ENCODE measurements at regions not wholly inside any gene's neighbourhood (a gene's known extent, or its start where the extent isn't known, plus 50 kb on each side); places are given as distances from the start of the nearest gene placed in this dataset.

- intact Hi-C loops (cut with DNase I, micrococcal nuclease): no loop called here
- DNase-seq (no peak), ATAC-seq (no peak)
Measured at GRCh38 chr18:47453038-47453437, 201.6 kb upstream of the SKOR2 start.

DNA sequence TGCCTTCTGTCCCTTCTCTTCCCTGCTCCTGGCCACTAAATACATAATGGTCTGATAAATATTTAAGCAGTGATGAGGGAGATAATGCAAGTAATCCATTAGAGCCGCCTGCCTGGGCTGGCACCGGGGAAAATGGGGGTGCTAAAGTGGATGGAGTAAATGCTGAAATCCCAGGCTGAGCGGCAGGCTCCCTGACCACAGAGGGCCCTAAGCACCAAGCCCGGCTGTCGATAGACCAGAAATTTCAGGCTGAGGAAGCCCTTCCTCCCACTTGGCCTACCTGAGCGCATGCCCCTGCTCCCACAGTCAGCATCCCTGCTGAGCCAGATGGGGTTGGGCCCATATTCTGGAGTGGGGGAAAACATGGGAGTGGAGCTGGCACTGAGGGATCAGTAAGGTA lies 197.5 kb upstream of the SKOR2 start:
- DNase-seq (no peak), ATAC-seq (no peak)
- intact Hi-C loops (cut with DNase I, micrococcal nuclease): no loop called here

GRCh38 chr18:47441914-47442313 lies 190.5 kb upstream of the SKOR2 start:
- intact Hi-C loops (cut with DNase I, micrococcal nuclease): no loop called here
- no peak for DNase-seq
- no peak for ATAC-seq

DNA sequence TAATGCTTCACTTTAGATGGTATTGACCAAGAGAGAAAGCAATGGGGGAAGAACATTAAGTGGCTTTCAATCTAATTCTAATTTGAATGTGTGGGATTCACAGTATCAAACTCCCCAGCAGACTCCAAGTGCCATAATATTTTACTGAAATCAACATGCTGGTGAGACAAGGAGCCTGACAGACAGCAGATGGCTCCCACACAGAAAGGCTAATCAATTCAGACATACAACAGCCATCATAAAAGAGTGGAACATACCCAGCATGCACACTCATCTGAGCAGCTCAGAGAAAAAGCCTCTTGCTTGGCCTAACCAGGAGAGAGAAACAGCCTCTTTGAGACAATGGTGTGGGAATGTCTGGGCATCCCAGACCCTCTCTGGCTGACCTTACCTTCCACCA lies 186.5 kb upstream of the SKOR2 start:
- ATAC-seq (no peak), DNase-seq (no peak)
- intact Hi-C loops (cut with DNase I, micrococcal nuclease): no loop called here

DNA sequence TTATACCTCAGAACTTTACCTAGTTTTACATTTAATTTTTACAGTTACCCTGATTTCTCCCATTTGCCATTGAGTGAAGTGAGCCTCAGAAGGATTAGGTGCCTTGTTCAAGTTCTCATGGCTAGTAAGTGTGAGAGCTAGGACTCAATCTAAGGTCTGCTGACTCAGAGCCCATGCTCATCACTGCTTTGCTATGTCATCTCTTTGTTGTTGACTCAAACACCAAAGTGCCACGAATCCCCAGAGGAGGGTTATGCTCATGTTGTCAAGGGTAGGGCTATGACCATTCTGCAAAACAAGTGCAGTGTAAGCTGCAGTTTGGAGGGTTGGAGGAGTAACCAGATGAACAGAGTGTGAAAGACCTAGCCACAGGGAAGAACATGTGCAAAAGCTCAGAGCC lies 185.4 kb upstream of the SKOR2 start:
- intact Hi-C loops (cut with DNase I, micrococcal nuclease): no loop called here
- ATAC-seq: no peak
- no peak for DNase-seq

DNA sequence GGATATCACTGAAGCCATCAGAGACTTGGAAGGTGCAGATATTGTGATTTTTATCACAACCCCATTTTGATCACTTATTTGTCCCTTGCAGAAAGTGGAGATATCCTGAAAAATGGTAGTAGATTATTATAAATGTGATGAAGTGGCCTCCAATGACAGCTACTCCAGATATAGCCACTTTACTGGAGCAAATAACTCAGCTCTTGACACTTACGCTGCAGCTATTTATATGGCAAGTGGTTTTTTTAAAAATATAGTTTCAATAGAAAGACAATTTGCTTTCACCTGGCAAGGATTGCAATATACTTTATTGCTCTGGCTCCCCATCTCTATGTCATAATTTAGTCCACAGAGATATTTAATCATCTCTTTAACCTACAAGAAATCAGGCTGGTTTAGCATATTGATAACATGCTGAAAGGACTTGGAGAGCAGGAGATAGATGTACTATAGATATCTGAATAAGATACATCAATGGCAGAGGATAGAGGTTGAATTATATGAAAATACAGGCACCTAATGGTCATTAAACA lies 182.8 kb upstream of the SKOR2 start:
- intact Hi-C loops (cut with DNase I, micrococcal nuclease): no loop called here
- no peak for DNase-seq
- ATAC-seq: no peak

- no peak for DNase-seq
- no peak for ATAC-seq
- intact Hi-C loops (cut with DNase I, micrococcal nuclease): no loop called here
Measured at GRCh38 chr18:47427923-47428637, 176.6 kb upstream of the SKOR2 start.

- intact Hi-C loops (cut with DNase I, micrococcal nuclease): no loop called here
- no peak for DNase-seq
Measured at GRCh38 chr18:47427072-47427471, 175.6 kb upstream of the SKOR2 start.

DNA sequence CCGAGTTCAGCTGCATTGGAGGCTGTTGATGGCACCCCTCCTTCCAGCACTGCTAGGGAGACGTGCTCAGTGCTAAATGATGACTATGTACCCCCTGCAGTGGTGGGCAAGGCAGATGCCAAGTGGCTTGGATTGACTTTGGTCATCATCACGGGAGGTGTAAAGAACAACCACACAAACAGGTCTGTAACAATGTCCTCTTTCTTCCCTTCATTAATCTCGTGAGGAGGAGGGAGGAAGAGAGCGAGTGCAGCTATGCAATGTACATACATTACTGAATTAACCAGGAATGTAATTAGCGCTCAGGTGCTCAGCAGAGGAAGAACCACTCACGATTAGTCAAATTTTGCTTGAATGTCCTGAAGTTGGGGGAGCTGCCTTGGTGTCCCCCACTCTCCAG lies 173.9 kb upstream of the SKOR2 start:
- intact Hi-C loops (cut with DNase I, micrococcal nuclease): no loop called here
- ATAC-seq (no peak), DNase-seq (no peak)

More at GRCh38 chr18:47427072-47427471, 175.6 kb upstream of the SKOR2 start:
- no peak for ATAC-seq

DNA sequence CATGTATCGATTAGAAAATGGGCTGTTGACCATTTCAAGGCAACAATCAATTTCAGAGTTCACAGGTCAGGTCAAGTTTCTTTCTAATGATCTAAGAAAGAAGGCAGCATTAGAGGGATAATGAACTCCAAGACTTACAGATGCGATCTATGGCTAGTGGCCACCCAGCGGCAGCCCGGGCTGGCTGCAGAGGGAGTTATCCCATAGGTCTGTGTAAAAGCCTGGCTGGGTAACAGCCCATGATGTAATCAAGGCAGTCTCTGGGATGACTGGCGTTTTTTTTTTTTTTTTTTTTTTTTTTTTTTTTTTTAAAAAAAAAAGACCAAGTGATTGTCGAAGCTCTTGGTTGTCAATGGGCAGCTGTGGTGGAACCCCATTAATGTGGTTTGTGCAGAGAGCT lies 171.1 kb upstream of the SKOR2 start:
- DNase-seq (no peak), ATAC-seq (no peak)
- intact Hi-C loops (cut with DNase I, micrococcal nuclease): no loop called here

DNA sequence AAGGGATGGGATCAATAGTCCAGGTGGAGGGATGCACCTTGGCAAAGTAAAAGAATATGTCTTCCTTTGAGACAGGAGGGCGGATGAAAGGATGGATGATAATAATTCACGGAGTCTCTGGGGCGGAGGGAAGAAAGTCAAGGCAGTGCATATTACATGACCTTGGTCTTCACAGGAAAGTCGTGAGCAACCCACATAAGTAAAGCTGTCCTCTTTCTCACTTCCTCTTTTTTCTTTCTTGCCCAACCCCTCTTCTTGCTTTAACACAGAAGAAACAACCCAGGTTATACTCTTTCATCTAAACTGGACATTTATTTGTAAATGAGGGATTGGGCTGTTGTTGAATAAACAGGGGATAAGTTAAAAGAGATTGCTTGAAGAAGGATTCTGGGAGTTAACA lies 168.7 kb upstream of the SKOR2 start:
- DNase-seq (no peak), ATAC-seq (no peak)
- intact Hi-C loops (cut with DNase I, micrococcal nuclease): no loop called here

GRCh38 chr18:47418746-47419145 lies 167.3 kb upstream of the SKOR2 start:
- DNase-seq (no peak), ATAC-seq (no peak)
- intact Hi-C loops (cut with DNase I, micrococcal nuclease): no loop called here

DNA sequence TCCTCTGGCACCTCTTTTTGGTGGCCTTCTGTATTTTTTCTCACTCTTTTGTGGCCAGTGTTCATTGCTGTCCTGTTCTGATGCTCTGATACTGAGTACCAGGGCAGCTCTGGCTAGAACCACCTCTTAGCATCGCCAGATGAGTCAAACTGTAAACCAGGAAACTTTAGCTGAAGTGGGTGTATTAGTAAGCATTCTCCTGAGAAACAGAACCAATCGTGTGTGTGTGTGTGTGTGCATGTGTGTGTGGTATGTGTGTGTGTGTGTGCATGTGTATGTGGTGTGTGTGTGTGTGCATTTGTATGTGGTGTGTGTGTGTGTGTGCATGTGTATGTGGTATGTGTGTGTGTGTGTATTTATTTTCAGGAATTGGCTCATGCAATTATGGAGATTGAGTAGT lies 166.3 kb upstream of the SKOR2 start:
- intact Hi-C loops (cut with DNase I, micrococcal nuclease): no loop called here
- ATAC-seq (no peak), DNase-seq (no peak)

DNA sequence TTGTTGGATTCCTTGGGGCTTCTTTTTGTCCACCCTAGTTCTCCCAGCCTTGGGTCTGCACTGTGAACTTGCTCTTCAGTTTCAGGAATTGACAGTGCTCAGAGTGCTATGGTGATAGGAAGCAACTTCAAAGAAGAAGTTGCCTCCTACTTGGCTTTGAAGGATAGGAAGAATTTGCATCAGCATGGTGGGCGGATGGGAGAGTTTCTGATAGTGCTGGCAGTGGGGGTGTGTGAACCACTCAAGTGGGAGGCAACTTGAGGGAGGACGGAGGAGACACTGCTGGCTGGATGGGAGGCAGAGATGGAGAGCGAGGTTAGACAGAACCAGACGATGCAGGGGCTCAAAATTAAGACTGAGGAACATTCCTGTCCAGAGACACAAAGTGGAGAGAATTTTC lies 164.4 kb upstream of the SKOR2 start:
- DNase-seq: no peak
- intact Hi-C loops (cut with DNase I, micrococcal nuclease): no loop called here
- ATAC-seq: no peak

DNA sequence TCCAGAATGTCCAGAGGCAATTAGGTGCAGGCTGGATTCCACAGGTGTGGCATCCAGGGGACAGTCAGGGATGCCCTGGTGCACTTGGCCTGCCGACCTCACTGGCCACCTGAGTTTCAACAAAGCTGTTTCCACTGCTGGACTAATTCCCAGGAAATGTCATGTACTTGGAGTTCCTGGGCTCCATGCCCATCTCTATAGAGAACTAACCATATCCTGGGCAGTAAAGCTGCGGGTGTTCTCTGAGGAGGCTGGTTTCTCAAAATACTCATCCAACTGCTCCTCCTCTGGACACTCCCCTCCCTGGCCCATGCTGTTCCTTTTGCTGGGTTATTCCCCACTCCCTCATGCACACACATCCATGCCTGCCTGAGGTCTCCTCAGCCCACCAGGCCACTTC lies 161.9 kb upstream of the SKOR2 start:
- DNase-seq: no peak
- peak; percentile 51 for ATAC-seq
- intact Hi-C loops (cut with DNase I, micrococcal nuclease): no loop called here

DNA sequence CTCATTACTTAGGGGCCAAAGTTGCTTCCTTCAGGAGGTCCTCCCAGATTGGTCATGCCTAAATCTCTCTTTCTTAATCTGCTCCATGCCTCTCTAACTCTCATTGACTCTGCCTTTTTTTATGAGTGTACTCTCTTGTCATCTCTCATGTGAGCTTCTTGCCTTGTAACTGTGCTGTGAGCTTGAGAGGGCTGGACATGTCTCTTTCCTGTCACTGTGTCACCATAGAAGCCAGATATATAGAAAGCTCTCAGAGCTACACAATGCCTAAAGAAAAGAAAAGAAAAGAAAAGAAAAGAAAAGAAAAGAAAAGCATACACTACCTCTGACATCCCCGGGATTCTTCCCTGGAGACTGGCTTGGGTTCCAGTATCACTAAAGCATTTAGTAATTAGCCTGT lies 161.5 kb upstream of the SKOR2 start:
- intact Hi-C loops (cut with DNase I, micrococcal nuclease): no loop called here
- ATAC-seq: no peak
- DNase-seq: no peak

DNA sequence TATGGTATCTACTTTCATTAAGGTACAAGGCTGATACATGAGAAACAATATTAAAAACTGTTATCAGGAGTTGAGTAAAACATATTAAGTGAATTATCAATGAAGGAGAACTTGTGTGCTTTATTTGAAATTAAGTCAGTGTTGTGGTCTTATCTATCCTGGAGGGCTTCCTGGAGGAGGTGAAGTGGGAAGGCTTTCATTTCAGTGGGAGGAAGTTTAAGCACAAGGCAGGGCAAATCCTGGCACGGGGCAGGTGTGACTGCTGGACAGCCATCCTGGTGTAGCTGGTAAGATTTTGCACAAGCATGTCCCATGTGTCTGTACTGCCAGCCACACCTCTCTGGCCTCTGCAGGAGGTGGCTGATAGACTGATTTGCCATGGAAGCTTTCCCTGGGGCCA lies 159.7 kb upstream of the SKOR2 start:
- intact Hi-C loops (cut with DNase I, micrococcal nuclease): no loop called here
- no peak for DNase-seq
- no peak for ATAC-seq

- DNase-seq: no peak
- intact Hi-C loops (cut with DNase I, micrococcal nuclease): no loop called here
- ATAC-seq: no peak
Measured at GRCh38 chr18:47410139-47410538, 158.7 kb upstream of the SKOR2 start.

- no peak for ATAC-seq
Measured at GRCh38 chr18:47409519-47409918, 158.1 kb upstream of the SKOR2 start.

DNA sequence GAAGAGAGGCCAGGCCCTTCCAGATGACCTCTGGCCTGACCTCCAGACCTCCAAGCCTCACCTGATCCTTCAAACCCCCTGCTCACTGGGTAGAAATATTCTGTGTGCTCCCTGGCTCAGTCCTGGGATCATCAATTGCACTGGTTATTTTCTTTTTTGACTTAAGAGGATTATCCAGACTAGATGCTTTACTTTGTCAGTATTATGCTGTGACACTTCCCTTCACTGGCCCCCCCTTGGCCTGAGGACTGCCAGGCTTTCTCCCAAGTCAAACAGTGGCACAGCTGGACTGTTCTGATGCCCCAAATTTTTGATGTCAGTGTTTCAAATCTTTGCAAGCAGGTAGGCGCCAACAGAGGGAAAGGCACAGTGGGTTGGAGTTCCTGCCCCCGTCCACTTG lies 156.3 kb upstream of the SKOR2 start:
- intact Hi-C loops (cut with DNase I, micrococcal nuclease): no loop called here

More at GRCh38 chr18:47409519-47409918, 158.1 kb upstream of the SKOR2 start:
- no peak for DNase-seq
- intact Hi-C loops (cut with DNase I, micrococcal nuclease): no loop called here

DNA sequence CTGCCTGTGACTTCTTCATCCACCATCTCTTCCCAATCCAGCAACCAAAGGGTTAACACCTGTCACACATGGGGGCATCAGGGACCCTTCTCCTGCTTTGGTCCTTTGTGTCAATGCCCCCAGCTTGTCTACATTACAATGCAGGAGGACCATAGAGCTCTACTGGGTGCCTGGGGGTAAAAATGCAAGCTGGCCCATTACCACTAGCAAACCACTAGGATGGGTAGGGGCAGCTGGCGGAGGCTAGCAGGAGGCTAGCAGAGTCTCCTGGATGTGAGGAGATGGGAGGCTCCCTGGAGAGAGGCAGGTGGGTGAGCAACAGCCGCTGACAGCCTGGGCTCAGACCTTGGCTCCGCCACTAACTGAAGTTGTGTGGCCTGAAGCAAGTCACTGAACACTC lies 153.4 kb upstream of the SKOR2 start:
- intact Hi-C loops (cut with DNase I, micrococcal nuclease): no loop called here
- no peak for DNase-seq
- no peak for ATAC-seq

More for the DNA sequence above, 156.3 kb upstream of the SKOR2 start:
- no peak for DNase-seq
- no peak for ATAC-seq

Data from left colon (tissue), 2 donors.